HG03460 (cell line): ENCODE measurements at regions not wholly inside any gene's neighbourhood (a gene's known extent, or its start where the extent isn't known, plus 50 kb on each side); places are given as distances from the start of the nearest gene placed in this dataset.
"Not testable (repeated sequence)": the region's sequence is repeated elsewhere in the genome, so short reads cannot be mapped to it uniquely, and the experiment has no call there.

Experiments used
- ATAC-seq: cut with Tn5 transposase; IDR thresholded peaks from one replicate; pipeline ENCODE4 v1.9.1; 2021; ENCODE audit not compliant: unreplicated experiment

- ATAC-seq: no peak
These were observed 56.2 kb downstream of the PABPC4L start for GRCh38 chr4:134145369-134145768.

- no peak for ATAC-seq
These were observed 57.3 kb downstream of the PABPC4L start for GRCh38 chr4:134144337-134144736.

- ATAC-seq: no peak
These were observed 59.9 kb downstream of the PABPC4L start for GRCh38 chr4:134141728-134142127.

GRCh38 chr4:134139188-134139587, 62.4 kb downstream of the PABPC4L start:
- no peak for ATAC-seq

GRCh38 chr4:134132086-134132783, 69.4 kb downstream of the PABPC4L start:
- no peak for ATAC-seq

GRCh38 chr4:134126955-134127354, 74.6 kb downstream of the PABPC4L start:
- ATAC-seq: no peak

GRCh38 chr4:134126000-134126560, 75.5 kb downstream of the PABPC4L start:
- ATAC-seq: no peak

GRCh38 chr4:134122903-134123302, 78.7 kb downstream of the PABPC4L start:
- no peak for ATAC-seq

GRCh38 chr4:134117392-134118183, 84.0 kb downstream of the PABPC4L start:
- ATAC-seq: no peak

GRCh38 chr4:134089885-134090284, 111.7 kb downstream of the PABPC4L start:
- no peak for ATAC-seq

- no peak for ATAC-seq
These were observed 116.1 kb downstream of the PABPC4L start for GRCh38 chr4:134085496-134085895.

- not testable (repeated sequence) for ATAC-seq
These were observed 122.5 kb downstream of the PABPC4L start for GRCh38 chr4:134079085-134079484.

GRCh38 chr4:134078230-134078914, 123.2 kb downstream of the PABPC4L start:
- no peak for ATAC-seq

GRCh38 chr4:134073711-134074110, 127.9 kb downstream of the PABPC4L start:
- no peak for ATAC-seq

- no peak for ATAC-seq
These were observed 129.5 kb downstream of the PABPC4L start for GRCh38 chr4:134072137-134072536.

- ATAC-seq: no peak
These were observed 131.4 kb downstream of the PABPC4L start for GRCh38 chr4:134070174-134070573.

GRCh38 chr4:134057356-134057755, 144.2 kb downstream of the PABPC4L start:
- no peak for ATAC-seq

GRCh38 chr4:134046221-134046620, 155.4 kb downstream of the PABPC4L start:
- ATAC-seq: not testable (repeated sequence)

- no peak for ATAC-seq
These were observed 156.2 kb downstream of the PABPC4L start for GRCh38 chr4:134045411-134045810.

GRCh38 chr4:134043266-134043665, 158.3 kb downstream of the PABPC4L start:
- ATAC-seq: no peak

GRCh38 chr4:134028421-134028820, 173.2 kb downstream of the PABPC4L start:
- no peak for ATAC-seq
